ENCODE measurements at regions not wholly inside any gene's neighbourhood (a gene's known extent, or its start where the extent isn't known, plus 50 kb on each side); places are given as distances from the start of the nearest gene placed in this dataset.

GRCh38 chr3:176663837-176664831 is 533.1 kb downstream of the TBL1XR1 start:
- H3K27me3 ChIP-seq (ENCODE audit: insufficient read depth, low read length, poor library complexity) = no peaks in the 10 kb centered on the region
- H3K27ac ChIP-seq (ENCODE audit: low read length) = no peak overlapping the region
- H3K9me3 ChIP-seq (ENCODE audit: insufficient read depth, low read length, severe bottlenecking) = no peaks in the 10 kb centered on the region
- TF ChIP-seq EZH2 (IDR thresholded peaks at IDR 0.05; ENCODE audit: borderline replicate concordance, low read depth, low read length, severe bottlenecking) (no peak), CTCF (IDR thresholded peaks at IDR 0.05; ENCODE audit: borderline replicate concordance, extremely low read depth, low read length, poor library complexity, severe bottlenecking) (peak; percentile 44)
- ATAC-seq (ENCODE audit: insufficient read depth, low read depth) (no peak), DNase-seq (no peak)
- H3K79me2 ChIP-seq (ENCODE audit: insufficient read depth, low read length) = no peaks in the 10 kb centered on the region
- no peaks in the 10 kb centered on the region for H3K36me3 ChIP-seq (ENCODE audit: insufficient read depth, low read length)
- H3K4me2 ChIP-seq (ENCODE audit: insufficient read depth, low read length) = no peak overlapping the region
- no peaks in the 10 kb centered on the region for H4K20me1 ChIP-seq (ENCODE audit: insufficient read depth, low read length)
- no peak overlapping the region for H2AFZ ChIP-seq (ENCODE audit: low read depth, low read length)
- no peaks in the 10 kb centered on the region for H3K4me1 ChIP-seq (ENCODE audit: insufficient read depth, low read length)
- H3K4me3 ChIP-seq (ENCODE audit: low read depth in 1 of 2, low read length in 2 of 2) = no peak overlapping the region
- H3K9ac ChIP-seq (ENCODE audit: low read depth, low read length) = no peak overlapping the region

GRCh38 chr3:176663387-176663786 is 533.9 kb downstream of the TBL1XR1 start:
- Histone ChIP-seq H3K9me3 (ENCODE audit: insufficient read depth, low read length, severe bottlenecking) (no peaks in the 10 kb centered on the region), H3K4me2 (ENCODE audit: insufficient read depth, low read length) (no peak overlapping the region), H4K20me1 (ENCODE audit: insufficient read depth, low read length) (no peaks in the 10 kb centered on the region), H3K9ac (ENCODE audit: low read depth, low read length) (no peak overlapping the region), H3K4me1 (ENCODE audit: insufficient read depth, low read length) (no peaks in the 10 kb centered on the region), H3K27ac (ENCODE audit: low read length) (no peak overlapping the region), H3K27me3 (ENCODE audit: insufficient read depth, low read length, poor library complexity) (no peaks in the 10 kb centered on the region), H3K79me2 (ENCODE audit: insufficient read depth, low read length) (no peaks in the 10 kb centered on the region), H2AFZ (ENCODE audit: low read depth, low read length) (no peak overlapping the region), H3K36me3 (ENCODE audit: insufficient read depth, low read length) (no peaks in the 10 kb centered on the region), H3K4me3 (ENCODE audit: low read depth in 1 of 2, low read length in 2 of 2) (no peak overlapping the region)
- ATAC-seq (ENCODE audit: insufficient read depth, low read depth) (no peak), DNase-seq (no peak)
- no peak for TF ChIP-seq EZH2 (IDR thresholded peaks at IDR 0.05; ENCODE audit: borderline replicate concordance, low read depth, low read length, severe bottlenecking)
- TF ChIP-seq CTCF (IDR thresholded peaks at IDR 0.05; ENCODE audit: borderline replicate concordance, extremely low read depth, low read length, poor library complexity, severe bottlenecking) = no peak

- Histone ChIP-seq H3K4me1 (ENCODE audit: insufficient read depth, low read length) (no peaks in the 10 kb centered on the region), H3K79me2 (ENCODE audit: insufficient read depth, low read length) (no peaks in the 10 kb centered on the region), H3K4me2 (ENCODE audit: insufficient read depth, low read length) (no peak overlapping the region), H3K36me3 (ENCODE audit: insufficient read depth, low read length) (no peaks in the 10 kb centered on the region), H2AFZ (ENCODE audit: low read depth, low read length) (no peak overlapping the region), H3K9ac (ENCODE audit: low read depth, low read length) (no peak overlapping the region), H3K27me3 (ENCODE audit: insufficient read depth, low read length, poor library complexity) (no peaks in the 10 kb centered on the region), H4K20me1 (ENCODE audit: insufficient read depth, low read length) (no peaks in the 10 kb centered on the region), H3K9me3 (ENCODE audit: insufficient read depth, low read length, severe bottlenecking) (no peaks in the 10 kb centered on the region), H3K4me3 (ENCODE audit: low read depth in 1 of 2, low read length in 2 of 2) (no peak overlapping the region), H3K27ac (ENCODE audit: low read length) (no peak overlapping the region)
- no peak for DNase-seq
- TF ChIP-seq CTCF (IDR thresholded peaks at IDR 0.05; ENCODE audit: borderline replicate concordance, extremely low read depth, low read length, poor library complexity, severe bottlenecking) (no peak), EZH2 (IDR thresholded peaks at IDR 0.05; ENCODE audit: borderline replicate concordance, low read depth, low read length, severe bottlenecking) (no peak)
- no peak for ATAC-seq (ENCODE audit: insufficient read depth, low read depth)
These were observed 535.8 kb downstream of the TBL1XR1 start for GRCh38 chr3:176661432-176661964.
